ENCODE measurements at regions not wholly inside any gene's neighbourhood (a gene's known extent, or its start where the extent isn't known, plus 50 kb on each side); places are given as distances from the start of the nearest gene placed in this dataset.
"Not testable (repeated sequence)": the region's sequence is repeated elsewhere in the genome, so short reads cannot be mapped to it uniquely, and the experiment has no call there.

DNA sequence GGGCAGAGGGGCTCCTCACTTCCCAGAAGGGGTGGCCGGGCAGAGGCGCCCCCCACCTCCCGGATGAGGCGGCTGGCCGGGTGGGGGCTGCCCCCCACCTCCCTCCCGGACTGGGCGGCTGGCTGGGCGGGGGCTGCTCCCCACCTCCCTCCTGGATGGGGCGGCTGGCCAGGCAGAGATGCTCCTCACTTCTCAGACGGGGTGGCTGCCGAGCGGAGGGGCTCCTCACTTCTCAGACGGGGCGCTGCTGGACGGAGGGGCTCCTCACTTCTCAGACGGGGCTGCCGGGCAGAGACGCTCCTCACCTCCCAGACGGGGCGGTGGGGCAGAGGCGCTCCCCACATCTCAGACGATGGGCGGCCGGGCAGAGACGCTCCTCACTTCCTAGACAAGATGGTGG, 573.3 kb downstream of the C6orf118 start:
- H4K5ac ChIP-seq (ENCODE audit: low read depth, low read length); H4K8ac ChIP-seq (ENCODE audit: low read depth in 2 of 2, low read length in 2 of 2); H4K91ac ChIP-seq (ENCODE audit: insufficient read depth, low read depth, low read length); H3K27me3 ChIP-seq (ENCODE audit: control insufficient read depth, insufficient read depth, low read length); H3K9me1 ChIP-seq (ENCODE audit: insufficient read depth, low read length); DNase-seq; H3K4me2 ChIP-seq (ENCODE audit: low read depth, low read length); in situ Hi-C loops (cut with MboI; ENCODE audit: low sequenced_read_pairs); H3K79me1 ChIP-seq (ENCODE audit: low read depth in 1 of 2, low read length in 2 of 2); H2AK9ac ChIP-seq (replicated peaks; ENCODE audit: low read depth, low read length, poor library complexity); ATAC-seq (ENCODE audit: low read depth); H2BK15ac ChIP-seq (ENCODE audit: low read depth, low read length); POLR2A ChIA-PET (ENCODE audit: unreplicated experiment); H3K14ac ChIP-seq (replicated peaks; ENCODE audit: low read depth, low read length); H4K20me1 ChIP-seq (ENCODE audit: insufficient read depth, low read length); H2AK5ac ChIP-seq (ENCODE audit: low read depth, low read length); H3K9ac ChIP-seq (ENCODE audit: low read depth, low read length); H2BK5ac ChIP-seq (ENCODE audit: low read depth, low read length, poor library complexity, severe bottlenecking); H2BK20ac ChIP-seq (ENCODE audit: low read depth, low read length); H2BK120ac ChIP-seq (ENCODE audit: low read depth, low read length); H3K4me3 ChIP-seq (ENCODE audit: insufficient read depth, low read depth, low read length); H3K36me3 ChIP-seq (ENCODE audit: control insufficient read depth, insufficient read depth, low read length); H3K18ac ChIP-seq (ENCODE audit: low read depth, low read length); H3K56ac ChIP-seq (ENCODE audit: extremely low read depth, insufficient read depth, low read length); H3K4ac ChIP-seq (ENCODE audit: low read depth, low read length); H3K4me1 ChIP-seq (ENCODE audit: control insufficient read depth, insufficient read depth, low read length); intact Hi-C loops (cut with micrococcal nuclease); H3K27ac ChIP-seq (ENCODE audit: insufficient read depth, low read length); BruUV-seq (replicated peaks); H2AFZ ChIP-seq (replicated peaks; ENCODE audit: low read length, poor library complexity); CTCF ChIA-PET; dilution Hi-C loops (cut with HindIII; ENCODE audit: low sequenced_read_pairs, unreplicated experiment); H3K23ac ChIP-seq (ENCODE audit: low read depth, low read length): not testable (repeated sequence)
- WGBS, 2 experiments (ENCODE audit: extremely low coverage in 2 of 2, insufficient read length in 1 of 2) = 77% methylated on average over 5 of the region's 25 CpGs; no CpG with 5 or more reads in 1 of the 2 experiments
- peaks cover 13% of the 10 kb centered on the region for H3K9me3 ChIP-seq (ENCODE audit: control insufficient read depth, insufficient read depth, low read length)

Data from IMR-90 (cell line).